ENCODE measurements at regions not wholly inside any gene's neighbourhood (a gene's known extent, or its start where the extent isn't known, plus 50 kb on each side); places are given as distances from the start of the nearest gene placed in this dataset.
"Not testable (repeated sequence)": the region's sequence is repeated elsewhere in the genome, so short reads cannot be mapped to it uniquely, and the experiment has no call there.

GRCh38 chr1:81738875-81739274 is 61.9 kb upstream of the ADGRL2 start:
- DNase-seq (ENCODE audit: low spot score), result no peak
- TF ChIP-seq, protein P1, sequence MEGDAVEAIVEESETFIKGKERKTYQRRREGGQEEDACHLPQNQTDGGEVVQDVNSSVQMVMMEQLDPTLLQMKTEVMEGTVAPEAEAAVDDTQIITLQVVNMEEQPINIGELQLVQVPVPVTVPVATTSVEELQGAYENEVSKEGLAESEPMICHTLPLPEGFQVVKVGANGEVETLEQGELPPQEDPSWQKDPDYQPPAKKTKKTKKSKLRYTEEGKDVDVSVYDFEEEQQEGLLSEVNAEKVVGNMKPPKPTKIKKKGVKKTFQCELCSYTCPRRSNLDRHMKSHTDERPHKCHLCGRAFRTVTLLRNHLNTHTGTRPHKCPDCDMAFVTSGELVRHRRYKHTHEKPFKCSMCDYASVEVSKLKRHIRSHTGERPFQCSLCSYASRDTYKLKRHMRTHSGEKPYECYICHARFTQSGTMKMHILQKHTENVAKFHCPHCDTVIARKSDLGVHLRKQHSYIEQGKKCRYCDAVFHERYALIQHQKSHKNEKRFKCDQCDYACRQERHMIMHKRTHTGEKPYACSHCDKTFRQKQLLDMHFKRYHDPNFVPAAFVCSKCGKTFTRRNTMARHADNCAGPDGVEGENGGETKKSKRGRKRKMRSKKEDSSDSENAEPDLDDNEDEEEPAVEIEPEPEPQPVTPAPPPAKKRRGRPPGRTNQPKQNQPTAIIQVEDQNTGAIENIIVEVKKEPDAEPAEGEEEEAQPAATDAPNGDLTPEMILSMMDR (IDR thresholded peaks at IDR 0.05), result no peak
- TF ChIP-seq POLR2A (IDR thresholded peaks at IDR 0.05), result no peak
- TF ChIP-seq POLR2AphosphoS5 (IDR thresholded peaks at IDR 0.05), result no peak
- H3K4me3 ChIP-seq, result no peak overlapping the region
- no peak overlapping the region for H3K27ac ChIP-seq
- intact Hi-C loops (cut with DNase I), result no loop called here
- no peaks in the 10 kb centered on the region for H3K9me3 ChIP-seq
- H3K36me3 ChIP-seq, result no peaks in the 10 kb centered on the region
- WGBS, result 86% methylated on average over 1 of the region's 1 CpG
- H3K27me3 ChIP-seq (replicated peaks; ENCODE audit: insufficient read depth), result no peaks in the 10 kb centered on the region
- no peaks in the 10 kb centered on the region for H3K4me1 ChIP-seq (replicated peaks)

DNA sequence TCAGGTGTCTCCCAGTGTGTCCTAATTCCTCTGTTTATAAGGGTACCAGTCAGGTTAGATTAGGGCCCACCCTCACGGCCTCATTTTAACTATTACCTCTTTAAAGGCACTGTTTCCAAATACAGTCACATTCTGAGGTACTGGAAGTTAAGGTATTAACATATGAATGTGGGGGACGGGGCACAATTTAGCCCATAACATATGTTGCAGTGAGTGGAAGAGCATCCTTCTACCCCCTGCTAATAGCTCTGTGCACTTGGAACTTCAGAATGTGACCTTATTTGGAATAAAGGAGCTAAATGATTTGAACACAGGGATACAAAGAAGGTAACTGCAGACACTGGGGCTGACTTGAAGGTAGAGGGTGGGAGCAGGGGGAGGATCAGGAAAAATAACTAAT is 67.3 kb upstream of the ADGRL2 start:
- TF ChIP-seq POLR2AphosphoS5 (IDR thresholded peaks at IDR 0.05) (no peak), POLR2A (IDR thresholded peaks at IDR 0.05) (no peak)
- TF ChIP-seq, protein P1 (IDR thresholded peaks at IDR 0.05), result no peak
- H3K27me3 ChIP-seq (replicated peaks; ENCODE audit: insufficient read depth), result no peaks in the 10 kb centered on the region
- no peak overlapping the region for H3K27ac ChIP-seq
- DNase-seq (ENCODE audit: low spot score), result no peak
- no peaks in the 10 kb centered on the region for H3K9me3 ChIP-seq
- H3K36me3 ChIP-seq, result no peaks in the 10 kb centered on the region
- no peaks in the 10 kb centered on the region for H3K4me1 ChIP-seq (replicated peaks)
- no peak overlapping the region for H3K4me3 ChIP-seq
- 97% methylated on average over 2 of the region's 2 CpGs for WGBS
- intact Hi-C loops (cut with DNase I), result no loop called here

DNA sequence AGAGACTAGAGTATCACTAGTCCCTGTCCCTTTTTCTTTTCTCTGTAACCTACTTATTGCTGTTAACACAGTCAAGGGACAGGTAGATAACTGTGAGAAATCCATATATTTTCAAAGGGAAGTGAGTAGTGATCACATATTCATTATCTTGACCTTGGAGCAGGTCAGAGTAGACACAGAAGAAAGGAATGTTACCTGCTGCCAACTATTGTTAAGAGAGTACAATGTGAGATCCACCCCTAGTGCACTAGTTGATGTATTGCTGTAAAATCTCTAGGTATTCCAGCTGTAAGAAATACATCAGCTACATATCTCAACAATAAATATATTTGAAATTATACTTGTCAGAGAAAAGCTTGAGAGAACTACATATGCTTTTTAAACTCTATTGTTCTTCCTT is 68.7 kb upstream of the ADGRL2 start:
- Histone ChIP-seq H3K27ac (no peak overlapping the region), H3K4me1 (replicated peaks) (no peaks in the 10 kb centered on the region), H3K27me3 (replicated peaks; ENCODE audit: insufficient read depth) (no peaks in the 10 kb centered on the region), H3K9me3 (no peaks in the 10 kb centered on the region), H3K4me3 (no peak overlapping the region), H3K36me3 (no peaks in the 10 kb centered on the region)
- DNase-seq (ENCODE audit: low spot score), result no peak
- no peak for TF ChIP-seq POLR2AphosphoS5 (IDR thresholded peaks at IDR 0.05)
- no peak for TF ChIP-seq POLR2A (IDR thresholded peaks at IDR 0.05)
- intact Hi-C loops (cut with DNase I), result no loop called here

- no peaks in the 10 kb centered on the region for H3K4me1 ChIP-seq (replicated peaks)
- WGBS, result 97% methylated on average over 1 of the region's 1 CpG
- intact Hi-C loops (cut with DNase I), result no loop called here
- H3K36me3 ChIP-seq, result no peaks in the 10 kb centered on the region
- TF ChIP-seq, protein P1 (IDR thresholded peaks at IDR 0.05), result no peak
- TF ChIP-seq POLR2A (IDR thresholded peaks at IDR 0.05) (no peak), POLR2AphosphoS5 (IDR thresholded peaks at IDR 0.05) (no peak)
- H3K27me3 ChIP-seq (replicated peaks; ENCODE audit: insufficient read depth), result no peaks in the 10 kb centered on the region
- H3K27ac ChIP-seq, result no peak overlapping the region
- H3K9me3 ChIP-seq, result no peaks in the 10 kb centered on the region
- no peak overlapping the region for H3K4me3 ChIP-seq
- DNase-seq (ENCODE audit: low spot score), result no peak
Observed at GRCh38 chr1:81730881-81731280, 69.9 kb upstream of the ADGRL2 start.

DNA sequence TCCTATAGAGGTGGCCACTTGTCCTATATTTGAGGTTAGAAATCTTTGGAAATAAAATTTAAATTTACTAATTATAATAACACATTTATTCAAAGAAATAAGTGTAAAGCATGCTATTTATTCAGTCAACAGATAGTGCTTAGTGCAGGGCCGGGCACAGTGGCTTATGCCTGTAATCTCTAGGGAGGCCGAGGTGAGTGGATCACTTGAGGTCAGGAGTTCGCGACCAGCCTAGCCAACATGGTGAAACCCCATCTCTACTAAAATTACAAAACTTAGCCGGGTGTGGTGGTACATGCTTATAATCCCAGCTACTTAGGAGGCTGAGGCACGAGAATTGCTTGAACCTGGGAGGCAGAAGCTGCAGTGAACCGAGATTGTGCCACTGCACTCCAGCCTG is 70.4 kb upstream of the ADGRL2 start:
- H3K36me3 ChIP-seq; H3K27me3 ChIP-seq (replicated peaks; ENCODE audit: insufficient read depth); H3K4me1 ChIP-seq (replicated peaks); DNase-seq (ENCODE audit: low spot score); H3K27ac ChIP-seq; intact Hi-C loops (cut with DNase I); H3K9me3 ChIP-seq; H3K4me3 ChIP-seq: not testable (repeated sequence)
- whole genome bisulfite sequencing, result 96% methylated on average over 7 of the region's 7 CpGs

- H3K36me3 ChIP-seq, result no peaks in the 10 kb centered on the region
- no peaks in the 10 kb centered on the region for H3K27me3 ChIP-seq (replicated peaks; ENCODE audit: insufficient read depth)
- no peak for DNase-seq (ENCODE audit: low spot score)
- TF ChIP-seq POLR2A (IDR thresholded peaks at IDR 0.05) (no peak), POLR2AphosphoS5 (IDR thresholded peaks at IDR 0.05) (no peak)
- TF ChIP-seq, protein P1 (IDR thresholded peaks at IDR 0.05), result no peak
- no peaks in the 10 kb centered on the region for H3K4me1 ChIP-seq (replicated peaks)
- no peak overlapping the region for H3K4me3 ChIP-seq
- H3K9me3 ChIP-seq, result no peaks in the 10 kb centered on the region
- intact Hi-C loops (cut with DNase I), result no loop called here
- no peak overlapping the region for H3K27ac ChIP-seq
- 95% methylated on average over 2 of the region's 2 CpGs for WGBS
Observed at GRCh38 chr1:81729818-81730217, 70.9 kb upstream of the ADGRL2 start.

All from prostate gland (tissue), 2 donors.